DOHH2 (cell line): ENCODE measurements at regions not wholly inside any gene's neighbourhood (a gene's known extent, or its start where the extent isn't known, plus 50 kb on each side); places are given as distances from the start of the nearest gene placed in this dataset.

Source experiments
- CTCF ChIP-seq: fragments of 200-600 bp; sonication (generic); IDR thresholded peaks from one replicate; pipeline ENCODE4 v1.5.1; 2014; ENCODE audit warnings: antibody characterized with exemption, mild to moderate bottlenecking, low read depth, low read length; ENCODE audit not compliant: poor library complexity, severe bottlenecking
- EZH2phosphoT487 ChIP-seq: fragments of 200-600 bp; sonication (generic); IDR thresholded peaks from 2 replicates; pipeline ENCODE4 v1.6.1; 2017; ENCODE audit warnings: borderline replicate concordance, mild to moderate bottlenecking, antibody characterized with exemption, low read length, moderate library complexity, mixed read lengths

- TF ChIP-seq CTCF, result no peak
- no peak for TF ChIP-seq EZH2phosphoT487
Observed at GRCh38 chr9:88817628-88818027, 173.6 kb upstream of the S1PR3 start.
